HCT116 (cell line): ENCODE measurements at regions not wholly inside any gene's neighbourhood (a gene's known extent, or its start where the extent isn't known, plus 50 kb on each side); places are given as distances from the start of the nearest gene placed in this dataset.

Experiments used
- ATAC-seq: fragments of 200-7000 bp; cut with Tn5 transposase; 2 replicates; pipeline ENCODE4 v1.9.1; 2020; ENCODE audit warnings: mild to moderate bottlenecking, moderate library complexity
- BruUV-seq: library from RNA; stranded (reverse); fragments of 400-500 nt; replicated peaks from 2 replicates; lab custom pipeline; 2021; lab: Mats Ljungman, UMichigan
- CTCF ChIA-PET: fragments of 300-600 bp; sonication (Branson Sonifier 250); formaldehyde crosslinking; loops from one replicate; lab custom pipeline; 2021; ENCODE audit warnings: antibody characterized with exemption; lab: Charles Lee
- POLR2A ChIA-PET: fragments of 300-600, 350-600 bp; sonication (Branson Sonifier 250); formaldehyde crosslinking; loops from one replicate; lab custom pipeline; 2021; ENCODE audit warnings: antibody characterized with exemption; lab: Charles Lee
- RAD21 ChIA-PET, 2 experiments: fragments of 300-600 bp; sonication (Branson Sonifier 250); formaldehyde crosslinking; loops; one replicate each; lab custom pipeline; 2023; ENCODE audit warnings: low total read pairs in 2 of 2; ENCODE audit not compliant: uncharacterized antibody in 2 of 2, unreplicated experiment in 2 of 2, low non-redundant PET in 1 of 2; lab: Charles Lee
- DNase-seq: peaks from one replicate; pipeline ENCODE4 v3.0.0-alpha.2; 2010; ENCODE audit warnings: low read depth, low spot score
- H2AFZ ChIP-seq: fragments of 200-600 bp; shearing (Covaris generic), sonication (generic); 2 replicates; pipeline ENCODE4 v1.6.1; 2017; ENCODE audit warnings: low read depth, mixed run types, mixed read lengths, antibody characterized with exemption, low read length; ENCODE audit not compliant: poor library complexity, severe bottlenecking
- H3K27ac ChIP-seq: 2 replicates; pipeline ENCODE4 v1.5.1; 2012; ENCODE audit warnings: low read depth, low read length
- H3K27me3 ChIP-seq: fragments of 200-600 bp; sonication (generic); 2 replicates; pipeline ENCODE4 v1.6.1; 2016; ENCODE audit warnings: mixed run types, low read length, mixed read lengths; ENCODE audit not compliant: insufficient read depth
- H3K36me3 ChIP-seq, 2 experiments: fragments of 200-500 bp in 1 of 2; fragments of 200-600 bp in 1 of 2; sonication (Bioruptor generic) in 1 of 2; sonication (generic) in 1 of 2; 2 replicates each; pipeline versions ENCODE4 v1.5.1 to v1.6.1; 2014 to 2016; ENCODE audit warnings: low read length in 2 of 2, inconsistent platforms in 1 of 2, mixed read lengths in 1 of 2, mixed run types in 1 of 2; ENCODE audit not compliant: insufficient read depth in 2 of 2, control insufficient read depth in 1 of 2
- H3K4me1 ChIP-seq, 2 experiments: fragments of 200-600 bp in 1 of 2; sonication (generic) in 1 of 2; 2 replicates each; pipeline versions ENCODE4 v1.5.1 to v1.6.1; 2012 to 2017; ENCODE audit warnings: low read length in 2 of 2, inconsistent platforms in 1 of 2, mild to moderate bottlenecking in 1 of 2, mixed read lengths in 1 of 2, mixed run types in 1 of 2, moderate library complexity in 1 of 2; ENCODE audit not compliant: insufficient read depth in 2 of 2, control insufficient read depth in 1 of 2
- H3K4me2 ChIP-seq: fragments of 200-600 bp; sonication (generic); 2 replicates; pipeline ENCODE4 v1.6.1; 2017; ENCODE audit warnings: mixed run types, low read length, mixed read lengths
- H3K4me3 ChIP-seq, 2 experiments: fragments of 200-600 bp in 1 of 2; sonication (generic) in 1 of 2; replicated peaks in 1 of 2; 2 replicates each; pipeline ENCODE4 v1.5.1; 2011 to 2016; ENCODE audit warnings: low read length in 2 of 2, control low read depth in 1 of 2, low read depth in 1 of 2, mild to moderate bottlenecking in 1 of 2, mixed read lengths in 1 of 2, mixed run types in 1 of 2
- H3K79me2 ChIP-seq: fragments of 200-600 bp; sonication (generic); 2 replicates; pipeline ENCODE4 v1.6.1; 2017; ENCODE audit warnings: mild to moderate bottlenecking, mixed run types, low read length, moderate library complexity, mixed read lengths; ENCODE audit not compliant: insufficient read depth
- H3K9ac ChIP-seq: fragments of 200-600 bp; sonication (generic); 2 replicates; pipeline ENCODE4 v1.6.1; 2016; ENCODE audit warnings: low read length, mixed read lengths
- H3K9me2 ChIP-seq: fragments of 200-600 bp; sonication (generic), shearing (Covaris generic); 2 replicates; pipeline ENCODE4 v1.6.1; 2017; ENCODE audit warnings: mixed run types, mild to moderate bottlenecking, moderate library complexity; ENCODE audit not compliant: insufficient read depth
- H3K9me3 ChIP-seq, 2 experiments: fragments of 200-500 bp in 1 of 2; fragments of 200-600 bp in 1 of 2; sonication (Bioruptor generic) in 1 of 2; sonication (generic) in 1 of 2; 2 replicates each; pipeline ENCODE4 v1.6.1; 2014 to 2017; ENCODE audit warnings: low read length in 2 of 2, mixed read lengths in 2 of 2, inconsistent platforms in 1 of 2, low read depth in 1 of 2, mild to moderate bottlenecking in 1 of 2, mixed run types in 1 of 2, moderate library complexity in 1 of 2; ENCODE audit not compliant: control insufficient read depth in 1 of 2, insufficient read depth in 1 of 2
- H4K20me1 ChIP-seq: fragments of 200-600 bp; sonication (generic), shearing (Covaris generic); 2 replicates; pipeline ENCODE4 v1.6.1; 2017; ENCODE audit warnings: mixed run types, mild to moderate bottlenecking, moderate library complexity; ENCODE audit not compliant: insufficient read depth
- ATF3 ChIP-seq: IDR thresholded peaks from 2 replicates; pipeline ENCODE4 v1.6.1; 2012
- EGR1 ChIP-seq: IDR thresholded peaks from 2 replicates; pipeline ENCODE4 v1.6.1; 2012; ENCODE audit warnings: low read depth
- ELF1 ChIP-seq: IDR thresholded peaks from 2 replicates; pipeline ENCODE4 v1.6.1; 2012; ENCODE audit warnings: low read depth, borderline replicate concordance
- EZH2 ChIP-seq: fragments of 200-600 bp; sonication (generic); IDR thresholded peaks from 2 replicates; pipeline ENCODE4 v1.6.1; 2017; ENCODE audit warnings: antibody characterized with exemption, mixed run types
- JUND ChIP-seq: IDR thresholded peaks from 2 replicates; pipeline ENCODE4 v1.6.1; 2012
- RAD21 ChIP-seq: IDR thresholded peaks from 2 replicates; pipeline ENCODE4 v1.6.1; 2012; ENCODE audit warnings: low read depth, mild to moderate bottlenecking
- SIN3A ChIP-seq: IDR thresholded peaks from 2 replicates; pipeline ENCODE4 v1.6.1; 2012; ENCODE audit warnings: low read depth
- TCF7L2 ChIP-seq: IDR thresholded peaks from 2 replicates; pipeline ENCODE4 v1.7.0; 2011; ENCODE audit warnings: borderline replicate concordance, inconsistent platforms; ENCODE audit not compliant: insufficient read depth, insufficient read length; ENCODE audit errors: extremely low read depth
- YY1 ChIP-seq: IDR thresholded peaks from 2 replicates; pipeline ENCODE4 v1.6.1; 2011; ENCODE audit warnings: low read length, low read depth, moderate library complexity, mild to moderate bottlenecking; ENCODE audit not compliant: insufficient replicate concordance; ENCODE audit errors: extremely low read depth
- intact Hi-C: fragments of 100-400 bp; cut with micrococcal nuclease; formaldehyde crosslinking; loops from 2 replicates; pipeline ENCODE4 v1.10.0; 2022
- TF ChIP-seq, protein P1 (sequence below): IDR thresholded peaks from 2 replicates; pipeline ENCODE4 v1.6.1; 2012; ENCODE audit warnings: low read depth

GRCh38 chr1:82799261-82799660, 998.5 kb downstream of the ADGRL2 start:
- H4K20me1 ChIP-seq, result no peaks in the 10 kb centered on the region
- no TSS peak for BruUV-seq

More at GRCh38 chr1:82799261-82799660, 998.5 kb downstream of the ADGRL2 start:
- DNase-seq (no peak), ATAC-seq (no peak)
- no peak overlapping the region for H3K4me3 ChIP-seq
- ChIA-PET CTCF (no interaction called here), POLR2A (no interaction called here), RAD21 (no interaction called here)
- no peaks in the 10 kb centered on the region for H3K4me1 ChIP-seq
- no peaks in the 10 kb centered on the region for H3K9me2 ChIP-seq
- H3K4me2 ChIP-seq, result no peak overlapping the region
- no peaks in the 10 kb centered on the region for H3K27me3 ChIP-seq
- no peak overlapping the region for H3K27ac ChIP-seq
- intact Hi-C loops, result no loop called here
- no peaks in the 10 kb centered on the region for H3K36me3 ChIP-seq
- no peaks in the 10 kb centered on the region for H3K79me2 ChIP-seq
- TF ChIP-seq, protein P1, sequence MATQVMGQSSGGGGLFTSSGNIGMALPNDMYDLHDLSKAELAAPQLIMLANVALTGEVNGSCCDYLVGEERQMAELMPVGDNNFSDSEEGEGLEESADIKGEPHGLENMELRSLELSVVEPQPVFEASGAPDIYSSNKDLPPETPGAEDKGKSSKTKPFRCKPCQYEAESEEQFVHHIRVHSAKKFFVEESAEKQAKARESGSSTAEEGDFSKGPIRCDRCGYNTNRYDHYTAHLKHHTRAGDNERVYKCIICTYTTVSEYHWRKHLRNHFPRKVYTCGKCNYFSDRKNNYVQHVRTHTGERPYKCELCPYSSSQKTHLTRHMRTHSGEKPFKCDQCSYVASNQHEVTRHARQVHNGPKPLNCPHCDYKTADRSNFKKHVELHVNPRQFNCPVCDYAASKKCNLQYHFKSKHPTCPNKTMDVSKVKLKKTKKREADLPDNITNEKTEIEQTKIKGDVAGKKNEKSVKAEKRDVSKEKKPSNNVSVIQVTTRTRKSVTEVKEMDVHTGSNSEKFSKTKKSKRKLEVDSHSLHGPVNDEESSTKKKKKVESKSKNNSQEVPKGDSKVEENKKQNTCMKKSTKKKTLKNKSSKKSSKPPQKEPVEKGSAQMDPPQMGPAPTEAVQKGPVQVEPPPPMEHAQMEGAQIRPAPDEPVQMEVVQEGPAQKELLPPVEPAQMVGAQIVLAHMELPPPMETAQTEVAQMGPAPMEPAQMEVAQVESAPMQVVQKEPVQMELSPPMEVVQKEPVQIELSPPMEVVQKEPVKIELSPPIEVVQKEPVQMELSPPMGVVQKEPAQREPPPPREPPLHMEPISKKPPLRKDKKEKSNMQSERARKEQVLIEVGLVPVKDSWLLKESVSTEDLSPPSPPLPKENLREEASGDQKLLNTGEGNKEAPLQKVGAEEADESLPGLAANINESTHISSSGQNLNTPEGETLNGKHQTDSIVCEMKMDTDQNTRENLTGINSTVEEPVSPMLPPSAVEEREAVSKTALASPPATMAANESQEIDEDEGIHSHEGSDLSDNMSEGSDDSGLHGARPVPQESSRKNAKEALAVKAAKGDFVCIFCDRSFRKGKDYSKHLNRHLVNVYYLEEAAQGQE, result no peak
- TF ChIP-seq ATF3 (no peak), JUND (no peak), ELF1 (no peak), EGR1 (no peak), EZH2 (no peak), YY1 (no peak), TCF7L2 (no peak), RAD21 (no peak), SIN3A (no peak)
- H2AFZ ChIP-seq, result no peak overlapping the region
- peaks cover 0 to 4% of the 10 kb centered on the region in 2 experiments; a peak in 1 of 4 replicates for H3K9me3 ChIP-seq
- no peak overlapping the region for H3K9ac ChIP-seq
